T-helper 2 cell treated with Interferon-gamma antibody and Interleukin-4, amounts not matched to agents 100 ng/mL and 5 ng/mL, for 36 hours (primary cell): ENCODE measurements at regions not wholly inside any gene's neighbourhood (a gene's known extent, or its start where the extent isn't known, plus 50 kb on each side); places are given as distances from the start of the nearest gene placed in this dataset.

ENCODE experiments used
- intact Hi-C: fragments of 100-400 bp; cut with micrococcal nuclease; formaldehyde crosslinking; loops from one replicate; pipeline ENCODE4 v1.15.1; 2023

GRCh38 chr17:14833201-14833785, 431.8 kb downstream of the PMP22 start:
- intact Hi-C loops, result no loop called here

DNA sequence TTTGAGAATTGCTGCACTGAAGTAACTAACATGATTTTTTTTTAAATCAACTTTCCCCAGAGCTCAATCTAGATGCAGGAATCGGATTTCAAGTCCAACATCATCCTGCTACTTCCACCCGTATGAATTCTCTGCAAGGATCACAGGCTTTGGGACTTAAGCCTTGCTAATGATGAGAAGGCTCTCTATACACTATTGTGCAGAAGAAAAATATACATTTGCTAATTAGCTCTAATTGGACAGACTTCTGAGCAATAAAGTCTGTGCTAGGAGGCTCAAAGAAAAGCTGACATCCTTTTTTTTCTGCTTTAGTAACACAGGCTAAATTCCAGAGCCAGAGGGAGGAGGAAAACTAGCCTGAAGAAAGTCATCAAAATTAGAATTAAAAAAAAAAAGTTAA, 433.6 kb downstream of the PMP22 start:
- intact Hi-C loops, result no loop called here

DNA sequence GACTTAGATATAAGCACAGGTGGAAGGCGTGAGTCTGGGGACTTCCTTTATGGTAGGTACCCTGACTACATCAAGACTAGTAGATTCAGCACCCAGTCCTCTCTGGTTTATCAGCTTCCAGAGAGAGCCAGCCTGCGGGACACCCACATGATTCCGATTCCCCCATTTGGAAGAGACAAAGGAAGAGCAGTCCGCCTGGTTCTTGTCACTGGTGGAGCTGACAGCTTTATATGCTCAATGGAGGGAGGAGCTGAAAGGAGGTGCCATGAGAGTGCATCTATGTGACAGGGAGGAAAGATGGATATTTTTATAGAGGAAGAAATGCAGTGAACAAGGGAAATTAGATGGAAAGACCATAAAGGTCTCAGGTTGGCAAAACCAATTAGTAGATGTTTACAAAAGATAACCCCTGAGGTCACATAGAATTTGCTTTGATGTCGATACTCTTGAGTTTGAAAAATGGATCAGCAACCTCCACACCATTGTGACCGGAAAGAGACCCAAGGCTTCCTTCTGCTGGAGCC, 437.7 kb downstream of the PMP22 start:
- intact Hi-C loops, result no loop called here

GRCh38 chr17:14826358-14826757, 438.8 kb downstream of the PMP22 start:
- intact Hi-C loops, result no loop called here

DNA sequence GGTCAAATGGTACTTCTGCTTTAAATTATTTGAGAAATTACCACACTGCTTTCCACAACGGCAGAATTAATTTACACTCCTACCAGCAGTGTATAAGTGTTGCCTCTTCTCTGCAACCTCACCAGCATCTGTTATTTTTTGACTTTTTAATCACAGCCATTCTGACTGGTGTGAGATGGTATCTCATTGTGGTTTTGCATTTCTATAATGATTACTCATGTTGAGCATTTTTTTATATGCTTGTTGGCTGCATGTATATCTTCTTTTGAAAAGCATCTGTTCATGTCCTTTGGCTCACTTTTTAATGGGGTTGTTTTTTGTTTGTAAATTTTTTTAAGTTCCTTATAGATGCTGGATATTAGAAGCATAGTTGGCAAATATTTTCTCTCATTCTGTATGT, 446.7 kb downstream of the PMP22 start:
- intact Hi-C loops, result loop anchor here (10.0 kb wide), 1 partner anchor 1224 kb away; no protein-coding TSS in a partner anchor

DNA sequence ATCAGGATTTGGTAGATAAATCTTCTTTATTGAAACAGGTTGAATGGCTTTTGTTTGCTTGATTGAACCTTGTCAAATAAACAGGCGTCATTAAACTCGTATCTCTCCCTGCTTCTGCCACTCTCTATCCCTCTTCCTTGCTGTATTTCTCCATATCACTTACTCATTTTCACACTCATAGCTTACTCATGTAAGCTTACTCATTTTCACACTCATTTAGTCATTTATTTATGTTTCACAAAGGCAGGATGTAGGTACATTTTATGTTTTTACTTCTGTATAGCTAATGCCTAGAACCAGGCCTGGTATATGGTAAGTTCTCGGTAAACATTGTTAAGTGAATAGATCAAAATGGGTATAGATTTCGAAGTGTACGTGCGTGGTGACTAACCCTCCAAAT, 450.0 kb downstream of the PMP22 start:
- intact Hi-C loops, result loop anchor here (10.0 kb wide), 1 partner anchor 1220 kb away; no protein-coding TSS in a partner anchor

DNA sequence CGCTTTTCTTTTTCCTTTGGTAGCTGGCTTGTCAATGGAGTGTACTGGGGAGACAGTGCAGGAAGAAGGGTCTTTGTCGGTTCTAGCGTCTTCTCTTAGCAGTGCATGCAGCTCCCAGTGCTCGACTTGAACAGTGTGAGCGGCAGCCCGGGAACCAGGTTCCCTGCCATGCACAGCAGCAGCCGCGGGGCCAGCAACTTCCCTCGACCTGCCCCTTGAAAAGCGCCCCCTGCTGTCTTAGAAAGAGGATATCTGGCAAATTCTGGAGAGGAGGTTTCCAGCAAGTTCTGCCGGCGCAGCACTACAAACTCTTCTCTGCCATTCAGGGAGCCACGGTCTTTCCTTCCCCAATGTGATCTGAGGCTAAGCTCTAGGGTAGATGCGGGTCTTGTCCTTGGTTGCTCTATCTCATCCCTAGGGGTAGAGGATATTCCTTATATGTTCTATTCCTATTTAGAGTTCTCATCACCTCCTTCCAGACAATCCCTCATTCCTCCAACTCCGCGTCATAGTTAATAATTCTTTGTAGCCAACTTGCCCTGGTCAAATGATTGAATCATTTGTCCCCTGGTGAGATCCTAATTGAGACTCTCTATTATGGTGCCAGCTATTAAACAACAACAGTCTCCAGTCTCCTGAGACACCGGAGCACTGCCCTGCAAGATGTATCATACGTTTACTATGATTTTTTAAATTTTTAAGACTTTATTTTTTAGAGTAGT, 451.3 kb downstream of the PMP22 start:
- intact Hi-C loops, result loop anchor here (10.0 kb wide), 1 partner anchor 1219 kb away; no protein-coding TSS in a partner anchor

DNA sequence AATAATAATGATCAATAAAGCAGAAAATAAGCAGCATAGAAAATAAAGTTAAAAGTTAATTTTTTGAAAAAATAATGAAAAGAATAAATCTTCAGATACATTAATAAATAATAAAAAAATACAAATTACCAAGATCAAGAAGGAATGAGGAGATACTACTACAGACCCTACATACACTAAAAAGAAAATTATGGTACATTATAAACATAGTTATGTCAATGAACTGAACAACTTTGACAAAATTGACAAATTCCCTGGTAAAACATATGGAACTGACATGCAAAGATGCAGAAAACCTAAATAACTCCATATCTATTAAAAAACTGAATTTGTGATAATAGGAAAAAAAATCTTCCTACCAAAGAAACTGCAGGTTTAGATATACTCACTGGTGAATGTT, 456.7 kb downstream of the PMP22 start:
- intact Hi-C loops, result no loop called here

DNA sequence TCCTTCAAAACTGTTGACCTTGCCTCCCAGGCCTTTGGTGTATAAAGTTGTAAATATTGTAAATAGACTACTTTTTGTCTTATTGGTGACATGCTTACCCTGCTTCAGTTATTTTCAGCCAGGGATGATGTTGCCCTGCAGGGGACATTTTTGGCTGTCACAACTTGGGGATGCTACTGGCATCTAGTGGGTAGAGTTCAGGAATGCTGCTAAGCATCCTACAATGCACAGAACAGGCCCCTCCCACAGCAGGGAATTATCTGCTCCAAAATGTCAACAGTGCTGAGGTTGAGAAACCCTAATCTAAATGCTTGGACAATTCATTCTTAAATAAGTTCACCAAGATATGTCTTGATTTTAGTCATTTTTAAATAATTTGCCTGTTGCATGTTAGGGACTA, 459.8 kb downstream of the PMP22 start:
- intact Hi-C loops, result no loop called here

DNA sequence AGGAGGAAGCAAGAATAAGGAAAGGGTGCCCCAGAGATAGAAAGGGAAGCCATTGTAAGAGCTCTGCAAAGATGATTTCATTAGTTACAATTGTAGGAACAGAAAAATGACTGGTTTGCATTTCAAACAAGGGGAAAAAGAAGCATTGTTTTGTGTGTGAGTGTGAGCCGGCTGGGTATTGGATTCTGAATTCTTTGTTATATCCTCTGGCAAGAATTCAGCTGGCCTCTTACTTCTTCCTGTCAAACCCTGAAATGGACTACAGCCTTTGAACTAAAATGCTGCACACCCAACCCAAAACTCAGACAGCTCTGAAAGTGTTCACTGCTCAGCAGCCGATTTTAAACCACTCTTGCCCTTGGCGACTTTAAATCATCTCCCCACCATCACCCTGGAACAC, 461.3 kb downstream of the PMP22 start:
- intact Hi-C loops, result no loop called here

DNA sequence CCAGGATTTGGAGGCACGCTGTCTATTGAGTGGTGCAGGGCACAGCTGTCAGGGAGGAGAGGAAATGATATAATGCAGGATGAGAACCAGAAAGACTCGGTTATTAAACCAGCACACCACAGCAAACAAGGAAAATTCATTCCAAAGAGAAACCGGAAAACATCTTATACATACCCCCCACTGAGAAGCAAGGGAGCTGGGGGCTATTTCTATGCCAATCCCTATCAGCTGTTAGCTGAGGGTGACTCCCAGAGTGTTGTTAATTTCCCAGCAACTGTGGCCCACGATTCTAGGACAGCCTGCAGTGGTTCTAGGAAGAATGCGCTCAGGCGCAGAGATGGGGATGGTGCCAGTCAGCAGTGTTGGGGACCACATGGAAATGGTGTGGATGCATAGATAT, 467.3 kb downstream of the PMP22 start:
- intact Hi-C loops, result no loop called here

- intact Hi-C loops, result no loop called here
Observed at GRCh38 chr17:14797021-14797420, 468.1 kb downstream of the PMP22 start.

DNA sequence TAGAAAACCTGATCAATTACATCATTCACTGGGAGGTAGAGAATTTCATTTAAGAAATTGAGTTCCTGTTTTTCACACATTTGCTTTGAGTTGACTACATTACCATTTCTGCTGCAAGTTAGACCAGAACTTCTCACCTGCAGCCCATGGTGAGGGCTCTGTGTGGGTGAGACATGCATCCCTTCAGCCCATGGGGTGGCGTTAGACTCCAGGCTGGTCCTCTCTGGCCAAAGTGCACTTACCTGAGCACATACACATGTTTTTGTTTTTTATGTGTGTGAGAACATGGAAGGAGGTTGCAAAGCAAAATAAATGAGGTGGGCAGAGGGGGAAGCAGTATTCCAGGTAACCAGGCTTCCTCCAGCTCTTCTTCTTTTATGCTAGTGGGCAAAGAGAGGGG, 470.2 kb downstream of the PMP22 start:
- intact Hi-C loops, result no loop called here

GRCh38 chr17:14793237-14793636, 471.9 kb downstream of the PMP22 start:
- intact Hi-C loops, result no loop called here

DNA sequence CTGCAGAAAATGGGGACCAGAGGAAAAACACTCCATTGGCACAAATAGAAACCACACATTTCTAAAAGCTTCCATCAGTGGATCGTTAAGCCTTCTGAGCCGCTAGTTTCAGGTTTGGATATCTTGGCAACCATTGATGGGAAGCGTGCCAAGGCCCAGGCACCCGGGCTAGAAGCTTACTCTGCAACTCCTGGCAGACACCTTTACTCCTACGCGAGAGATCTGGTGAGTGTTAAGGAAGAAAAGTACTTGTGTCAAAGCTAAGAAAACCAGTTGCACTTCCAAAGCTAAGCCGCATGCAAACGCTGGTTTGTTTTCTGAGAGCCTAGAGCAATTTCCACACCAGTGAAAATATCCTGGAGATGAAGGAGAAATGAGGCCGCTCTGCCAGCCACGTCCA, 472.4 kb downstream of the PMP22 start:
- intact Hi-C loops, result no loop called here

- intact Hi-C loops, result no loop called here
Observed at GRCh38 chr17:14791221-14791620, 473.9 kb downstream of the PMP22 start.

GRCh38 chr17:14790521-14790920, 474.6 kb downstream of the PMP22 start:
- intact Hi-C loops, result no loop called here

DNA sequence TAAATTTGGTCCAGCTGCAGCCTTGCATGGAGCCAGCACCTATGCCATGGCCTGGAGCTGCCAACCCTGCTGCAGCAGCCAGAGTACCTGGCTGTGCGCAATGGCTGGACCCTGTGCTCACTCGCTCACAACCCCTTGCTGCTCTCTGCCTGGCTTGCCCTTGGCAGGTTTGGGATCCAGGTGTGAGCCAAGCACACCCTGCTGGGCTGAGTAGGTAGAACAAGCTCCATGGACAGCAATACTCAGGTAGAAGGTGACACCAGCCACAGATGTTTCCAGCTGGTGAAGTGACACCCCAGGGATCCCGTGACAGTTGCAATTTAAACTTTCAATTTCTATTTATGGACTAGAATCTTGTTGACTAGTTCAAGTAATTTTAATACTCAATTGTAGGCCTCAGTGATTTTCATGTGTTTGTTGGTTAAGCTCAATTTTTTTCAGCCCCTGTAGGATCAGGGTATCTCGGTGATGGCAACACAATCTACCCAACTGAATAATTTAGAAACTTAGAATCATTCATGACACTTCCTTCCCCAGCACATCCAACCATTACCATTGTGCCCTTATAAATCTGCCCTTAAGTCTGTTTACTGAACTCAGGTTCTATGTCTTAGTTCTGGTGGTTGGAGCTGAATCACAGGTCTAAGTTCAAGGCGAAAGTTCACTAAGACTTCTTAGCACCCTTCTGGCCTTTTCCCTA, 480.0 kb downstream of the PMP22 start:
- intact Hi-C loops, result no loop called here

DNA sequence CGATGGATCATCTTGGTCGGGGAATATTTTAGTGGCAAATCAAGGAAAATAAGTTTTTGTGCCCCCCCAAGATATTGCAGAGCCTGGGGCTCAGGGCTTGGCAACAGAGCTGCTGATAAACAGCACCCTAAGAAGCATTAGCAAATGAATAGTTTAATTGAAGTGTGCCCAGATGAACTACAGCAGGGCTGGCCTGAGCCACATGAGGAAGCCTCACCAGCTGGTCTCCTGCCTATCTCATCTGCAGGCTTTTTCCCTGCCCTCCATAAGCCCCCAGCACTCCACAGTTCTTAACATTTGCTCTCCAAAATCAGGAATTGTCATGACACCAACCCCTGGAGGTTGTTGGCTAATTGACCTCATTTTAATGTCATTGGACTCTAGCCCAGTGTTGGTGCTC, 480.2 kb downstream of the HS3ST3B1 start:
- intact Hi-C loops, result no loop called here

DNA sequence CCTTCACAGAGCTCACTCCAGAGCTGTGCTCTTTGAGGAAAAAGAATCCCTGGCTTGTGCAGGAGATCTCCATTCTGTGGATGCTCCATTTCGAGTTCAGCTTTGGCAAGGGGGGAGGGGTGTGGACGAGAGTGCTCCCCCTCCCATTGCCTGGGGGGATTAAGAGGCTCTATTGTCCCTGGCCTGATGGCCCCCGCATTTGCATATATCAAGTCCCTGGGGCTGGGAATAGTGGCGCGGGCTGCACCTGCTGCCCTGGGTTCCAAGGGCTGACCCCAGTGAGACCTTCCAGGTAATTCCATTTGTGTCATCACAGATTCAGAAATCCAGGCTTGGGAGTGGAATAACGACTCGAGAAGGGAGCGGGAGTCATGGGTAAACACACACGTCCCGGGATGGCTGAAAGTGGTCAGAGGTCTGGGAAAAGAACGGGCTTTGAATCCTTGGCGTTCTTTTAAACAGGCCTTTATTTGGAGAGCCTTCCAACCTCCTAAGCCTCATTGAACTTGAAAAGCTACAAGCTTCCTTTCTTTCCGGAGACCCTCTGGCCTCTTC, 479.3 kb downstream of the HS3ST3B1 start:
- intact Hi-C loops, result no loop called here

- intact Hi-C loops, result no loop called here
Observed at GRCh38 chr17:14779241-14779640, 478.4 kb downstream of the HS3ST3B1 start.

GRCh38 chr17:14777291-14777690, 476.4 kb downstream of the HS3ST3B1 start:
- intact Hi-C loops, result no loop called here
